OCI-LY7 (cell line): ENCODE measurements at regions not wholly inside any gene's neighbourhood (a gene's known extent, or its start where the extent isn't known, plus 50 kb on each side); places are given as distances from the start of the nearest gene placed in this dataset.

Experiments
- EZH2phosphoT487 ChIP-seq: fragments of 200-600 bp; sonication (generic); IDR thresholded peaks from 2 replicates; pipeline ENCODE4 v1.6.1; 2018; ENCODE audit warnings: low read depth, borderline replicate concordance, mild to moderate bottlenecking, mixed run types, antibody characterized with exemption, low read length, moderate library complexity, mixed read lengths
- TF ChIP-seq, protein P1 (sequence below): fragments of 200-600 bp; sonication (generic); conservative IDR thresholded peaks from 2 replicates; pipeline ENCODE4 v1.5.1; 2014; ENCODE audit warnings: mild to moderate bottlenecking, antibody characterized with exemption, low read length, moderate library complexity, mixed read lengths

GRCh38 chr1:100658716-100659026 lies 60.9 kb upstream of the VCAM1 start:
- TF ChIP-seq, protein P1, sequence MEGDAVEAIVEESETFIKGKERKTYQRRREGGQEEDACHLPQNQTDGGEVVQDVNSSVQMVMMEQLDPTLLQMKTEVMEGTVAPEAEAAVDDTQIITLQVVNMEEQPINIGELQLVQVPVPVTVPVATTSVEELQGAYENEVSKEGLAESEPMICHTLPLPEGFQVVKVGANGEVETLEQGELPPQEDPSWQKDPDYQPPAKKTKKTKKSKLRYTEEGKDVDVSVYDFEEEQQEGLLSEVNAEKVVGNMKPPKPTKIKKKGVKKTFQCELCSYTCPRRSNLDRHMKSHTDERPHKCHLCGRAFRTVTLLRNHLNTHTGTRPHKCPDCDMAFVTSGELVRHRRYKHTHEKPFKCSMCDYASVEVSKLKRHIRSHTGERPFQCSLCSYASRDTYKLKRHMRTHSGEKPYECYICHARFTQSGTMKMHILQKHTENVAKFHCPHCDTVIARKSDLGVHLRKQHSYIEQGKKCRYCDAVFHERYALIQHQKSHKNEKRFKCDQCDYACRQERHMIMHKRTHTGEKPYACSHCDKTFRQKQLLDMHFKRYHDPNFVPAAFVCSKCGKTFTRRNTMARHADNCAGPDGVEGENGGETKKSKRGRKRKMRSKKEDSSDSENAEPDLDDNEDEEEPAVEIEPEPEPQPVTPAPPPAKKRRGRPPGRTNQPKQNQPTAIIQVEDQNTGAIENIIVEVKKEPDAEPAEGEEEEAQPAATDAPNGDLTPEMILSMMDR, result no peak
- TF ChIP-seq EZH2phosphoT487, result no peak
